PC-9 (cell line): ENCODE measurements at regions not wholly inside any gene's neighbourhood (a gene's known extent, or its start where the extent isn't known, plus 50 kb on each side); places are given as distances from the start of the nearest gene placed in this dataset.

Experiments
- BruUV-seq: library from RNA; stranded (reverse); fragments of 400-500 nt; replicated peaks from 2 replicates; lab custom pipeline; 2021; lab: Mats Ljungman, UMichigan
- CTCF ChIA-PET: fragments of 300-600 bp; sonication (Branson Sonifier 250); formaldehyde crosslinking; loops from one replicate; lab custom pipeline; 2022; ENCODE audit warnings: antibody characterized with exemption; lab: Charles Lee
- POLR2A ChIA-PET: fragments of 300-600 bp; sonication (Branson Sonifier 250); formaldehyde crosslinking; loops from one replicate; lab custom pipeline; 2022; ENCODE audit warnings: antibody characterized with exemption; ENCODE audit not compliant: unreplicated experiment; lab: Charles Lee
- DNase-seq, 2 experiments: peaks; one replicate each; pipeline versions ENCODE4 v3.0.0 to v3.0.0-alpha.2; 2015 to 2022; ENCODE audit warnings: mixed read lengths in 1 of 2
- H2AFZ ChIP-seq: fragments of 200-600 bp; sonication (generic); 2 replicates; pipeline ENCODE4 v1.8.1; 2017; ENCODE audit warnings: antibody characterized with exemption
- H3F3A ChIP-seq: fragments of 200-600 bp; sonication (generic); 2 replicates; pipeline ENCODE4 v1.8.1; 2017; ENCODE audit warnings: antibody characterized with exemption, mild to moderate bottlenecking, low read depth; ENCODE audit not compliant: insufficient read depth
- H3K27ac ChIP-seq: fragments of 200-600 bp; sonication (generic); 2 replicates; pipeline ENCODE4 v1.6.1; 2016; ENCODE audit warnings: mixed run types
- H3K27me3 ChIP-seq: fragments of 200-600 bp; sonication (generic); 2 replicates; pipeline ENCODE4 v1.6.1; 2016; ENCODE audit warnings: low read depth, mixed run types; ENCODE audit not compliant: insufficient read depth
- H3K36me3 ChIP-seq: fragments of 200-600 bp; sonication (generic); 2 replicates; pipeline ENCODE4 v1.6.1; 2016; ENCODE audit warnings: low read depth, mixed run types
- H3K4me1 ChIP-seq: fragments of 200-600 bp; sonication (generic); replicated peaks from 2 replicates; pipeline ENCODE4 v1.6.1; 2016; ENCODE audit warnings: mixed run types; ENCODE audit not compliant: insufficient read depth
- H3K4me2 ChIP-seq: fragments of 200-600 bp; sonication (generic); 2 replicates; pipeline ENCODE4 v1.6.1; 2017; ENCODE audit warnings: mixed run types
- H3K4me3 ChIP-seq: fragments of 200-600 bp; sonication (generic); 2 replicates; pipeline ENCODE4 v1.6.1; 2016; ENCODE audit warnings: mixed run types
- H3K79me2 ChIP-seq: fragments of 200-600 bp; sonication (generic); 2 replicates; pipeline ENCODE4 v1.6.1; 2017; ENCODE audit warnings: low read depth, mixed run types
- H3K9me2 ChIP-seq: fragments of 200-600 bp; sonication (generic); 2 replicates; pipeline ENCODE4 v1.8.1; 2017; ENCODE audit warnings: mild to moderate bottlenecking; ENCODE audit not compliant: insufficient read depth
- H3K9me3 ChIP-seq: fragments of 200-600 bp; sonication (generic); 2 replicates; pipeline ENCODE4 v1.8.1; 2016; ENCODE audit warnings: low read depth; ENCODE audit not compliant: insufficient read depth
- H4K20me1 ChIP-seq: fragments of 200-600 bp; sonication (generic); 2 replicates; pipeline ENCODE4 v1.8.1; 2017; ENCODE audit not compliant: insufficient read depth
- EZH2 ChIP-seq: fragments of 200-600 bp; sonication (generic); IDR thresholded peaks from 2 replicates; pipeline ENCODE4 v1.8.0; 2017; ENCODE audit warnings: antibody characterized with exemption, low read depth
- intact Hi-C: fragments of 100-400 bp; cut with micrococcal nuclease; formaldehyde crosslinking; loops from one replicate; pipeline ENCODE4 v1.10.0; 2022; ENCODE audit not compliant: unreplicated experiment
- TF ChIP-seq, protein P1 (sequence below): fragments of 200-600 bp; sonication (generic); conservative IDR thresholded peaks from 2 replicates; pipeline ENCODE4 v1.6.1; 2017; ENCODE audit warnings: mixed run types, antibody characterized with exemption, mild to moderate bottlenecking, moderate library complexity

DNA sequence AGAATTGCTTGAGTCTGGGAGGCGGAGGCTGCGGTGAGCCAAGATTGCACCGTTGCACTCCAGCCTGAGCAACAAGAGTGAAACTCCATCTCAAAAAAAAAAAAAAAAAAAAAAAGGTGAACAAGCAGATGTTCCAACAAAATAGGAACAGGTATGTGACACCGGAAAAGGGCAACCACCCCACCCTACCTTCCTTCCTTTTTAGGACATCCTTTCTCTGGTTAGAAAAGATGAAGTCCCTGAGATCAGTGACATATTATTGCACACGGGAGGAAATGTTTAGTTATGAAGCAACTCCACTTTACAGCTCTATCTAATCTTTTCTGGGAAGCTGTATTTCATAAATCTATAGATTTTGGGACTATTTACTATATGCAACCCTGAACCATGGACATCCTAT, 114.2 kb upstream of the MON1B start:
- intact Hi-C loops = no loop called here
- H2AFZ ChIP-seq = no peak overlapping the region
- no peaks in the 10 kb centered on the region for H3K4me1 ChIP-seq
- BruUV-seq = no TSS peak
- DNase-seq = no peak
- H3K36me3 ChIP-seq = no peaks in the 10 kb centered on the region
- H3K4me2 ChIP-seq = no peak overlapping the region
- ChIA-PET CTCF (no interaction called here), POLR2A (no interaction called here)
- no peaks in the 10 kb centered on the region for H3K79me2 ChIP-seq
- H3K27me3 ChIP-seq = peaks cover 22% of the 10 kb centered on the region; the same call in 1 of the 2 replicates
- no peaks in the 10 kb centered on the region for H3K9me2 ChIP-seq
- H3K4me3 ChIP-seq = no peak overlapping the region
- H3F3A ChIP-seq = no peaks in the 10 kb centered on the region
- H4K20me1 ChIP-seq = no peaks in the 10 kb centered on the region
- no peaks in the 10 kb centered on the region for H3K9me3 ChIP-seq
- TF ChIP-seq, protein P1, sequence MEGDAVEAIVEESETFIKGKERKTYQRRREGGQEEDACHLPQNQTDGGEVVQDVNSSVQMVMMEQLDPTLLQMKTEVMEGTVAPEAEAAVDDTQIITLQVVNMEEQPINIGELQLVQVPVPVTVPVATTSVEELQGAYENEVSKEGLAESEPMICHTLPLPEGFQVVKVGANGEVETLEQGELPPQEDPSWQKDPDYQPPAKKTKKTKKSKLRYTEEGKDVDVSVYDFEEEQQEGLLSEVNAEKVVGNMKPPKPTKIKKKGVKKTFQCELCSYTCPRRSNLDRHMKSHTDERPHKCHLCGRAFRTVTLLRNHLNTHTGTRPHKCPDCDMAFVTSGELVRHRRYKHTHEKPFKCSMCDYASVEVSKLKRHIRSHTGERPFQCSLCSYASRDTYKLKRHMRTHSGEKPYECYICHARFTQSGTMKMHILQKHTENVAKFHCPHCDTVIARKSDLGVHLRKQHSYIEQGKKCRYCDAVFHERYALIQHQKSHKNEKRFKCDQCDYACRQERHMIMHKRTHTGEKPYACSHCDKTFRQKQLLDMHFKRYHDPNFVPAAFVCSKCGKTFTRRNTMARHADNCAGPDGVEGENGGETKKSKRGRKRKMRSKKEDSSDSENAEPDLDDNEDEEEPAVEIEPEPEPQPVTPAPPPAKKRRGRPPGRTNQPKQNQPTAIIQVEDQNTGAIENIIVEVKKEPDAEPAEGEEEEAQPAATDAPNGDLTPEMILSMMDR = no peak
- TF ChIP-seq EZH2 = no peak
- no peak overlapping the region for H3K27ac ChIP-seq

DNA sequence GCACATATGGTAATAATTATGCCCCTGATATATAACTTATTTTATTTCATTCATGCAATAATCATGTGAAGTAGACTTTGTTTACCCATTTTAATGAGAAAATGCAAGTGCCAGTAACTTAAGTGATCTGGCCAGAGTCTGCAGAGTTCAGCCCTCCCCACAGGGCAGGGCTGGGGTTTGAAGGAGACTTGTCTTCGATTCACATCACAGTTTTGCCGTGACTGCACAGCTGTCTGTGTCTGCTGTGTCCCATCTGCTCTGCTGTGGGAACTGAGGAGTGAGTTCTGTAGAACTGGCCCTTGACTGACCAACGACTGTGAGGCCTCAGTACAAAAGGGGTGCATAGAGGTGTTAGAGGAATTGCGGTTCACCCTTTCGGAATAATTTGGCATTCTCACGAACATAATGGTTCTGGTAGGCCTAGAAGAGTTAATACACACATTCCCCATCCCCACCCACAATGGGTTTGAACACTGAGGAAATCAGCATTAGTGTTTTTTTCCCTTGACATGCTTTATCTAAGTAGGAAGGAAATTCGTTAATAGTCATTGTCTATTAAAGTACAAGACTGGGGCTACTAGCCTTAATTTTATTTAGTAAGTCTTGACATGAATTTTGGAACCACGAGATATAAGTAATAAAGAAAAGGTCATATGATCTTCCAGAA, 113.6 kb upstream of the MON1B start:
- H3K9me2 ChIP-seq = no peaks in the 10 kb centered on the region
- no peak overlapping the region for H3K27ac ChIP-seq
- no peaks in the 10 kb centered on the region for H3F3A ChIP-seq
- no peak for DNase-seq
- no peak overlapping the region for H3K4me2 ChIP-seq
- H3K27me3 ChIP-seq = peaks cover 22% of the 10 kb centered on the region; the same call in 1 of the 2 replicates
- no peak overlapping the region for H3K4me3 ChIP-seq
- CTCF ChIA-PET = no interaction called here
- H3K4me1 ChIP-seq = no peaks in the 10 kb centered on the region
- H2AFZ ChIP-seq = no peak overlapping the region
- H3K9me3 ChIP-seq = no peaks in the 10 kb centered on the region
- no peaks in the 10 kb centered on the region for H4K20me1 ChIP-seq
- intact Hi-C loops = no loop called here
- no TSS peak for BruUV-seq
- no peaks in the 10 kb centered on the region for H3K79me2 ChIP-seq
- POLR2A ChIA-PET = no interaction called here
- H3K36me3 ChIP-seq = no peaks in the 10 kb centered on the region
- TF ChIP-seq, protein P1 = no peak
- TF ChIP-seq EZH2 = no peak

DNA sequence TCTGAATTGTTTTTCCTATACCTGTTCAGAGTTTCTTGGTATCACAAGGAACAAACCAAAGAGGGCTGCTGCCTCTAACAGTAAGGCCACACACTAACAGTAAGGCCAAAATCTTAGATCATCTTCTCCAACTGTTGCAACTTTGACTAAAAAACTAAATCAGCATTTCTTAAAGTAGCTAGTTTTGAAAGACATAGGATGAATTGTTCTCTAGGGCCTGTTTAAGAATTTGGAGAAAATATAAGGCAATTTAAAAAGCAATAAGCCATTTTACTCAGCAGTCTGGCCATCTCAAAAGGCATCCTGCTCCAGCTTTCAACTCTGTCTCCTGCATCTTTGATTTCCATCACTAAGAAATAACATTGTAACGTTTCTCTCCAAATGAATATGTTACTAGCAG, 105.0 kb upstream of the MON1B start:
- no peaks in the 10 kb centered on the region for H4K20me1 ChIP-seq
- H3K36me3 ChIP-seq = no peaks in the 10 kb centered on the region
- H3K4me3 ChIP-seq = no peak overlapping the region
- intact Hi-C loops = no loop called here
- H3K79me2 ChIP-seq = no peaks in the 10 kb centered on the region
- DNase-seq = no peak
- ChIA-PET POLR2A (no interaction called here), CTCF (no interaction called here)
- no peaks in the 10 kb centered on the region for H3K9me3 ChIP-seq
- no peaks in the 10 kb centered on the region for H3K4me1 ChIP-seq
- no peak overlapping the region for H3K4me2 ChIP-seq
- no peak overlapping the region for H2AFZ ChIP-seq
- H3K27me3 ChIP-seq = peaks cover 19% of the 10 kb centered on the region; the same call in 1 of the 2 replicates
- TF ChIP-seq, protein P1 = no peak
- TF ChIP-seq EZH2 = no peak
- no TSS peak for BruUV-seq
- no peaks in the 10 kb centered on the region for H3F3A ChIP-seq
- no peak overlapping the region for H3K27ac ChIP-seq
- no peaks in the 10 kb centered on the region for H3K9me2 ChIP-seq
